Natural killer cell treated with Interleukin-12 subunit alpha and Interleukin-12 subunit beta and Interleukin-15 and Interleukin-18, amount 100 ng/mL, for 72 hours (primary cell): ENCODE measurements at regions not wholly inside any gene's neighbourhood (a gene's known extent, or its start where the extent isn't known, plus 50 kb on each side); places are given as distances from the start of the nearest gene placed in this dataset.
"Not testable (repeated sequence)": the region's sequence is repeated elsewhere in the genome, so short reads cannot be mapped to it uniquely, and the experiment has no call there.

ENCODE experiments used
- ATAC-seq, 2 donors: fragments of 150-1000 bp; cut with Tn5 transposase in 1 of 2; sonication (Bioruptor Pico), chemical (Tn5 transposase) in 1 of 2; 2 replicates each; pipeline ENCODE4 v1.10.0; 2021
- DNase-seq: peaks from one replicate; pipeline ENCODE4 v3.0.0; 2022; ENCODE audit warnings: low spot score
- H3K27ac Mint-ChIP-seq, 2 donors: 1 replicate in 1 of 2; 2 replicates in 1 of 2; pipeline ENCODE4 v1.8.0; 2022; ENCODE audit warnings: mixed read lengths in 2 of 2, mild to moderate bottlenecking in 1 of 2, moderate library complexity in 1 of 2
- H3K27me3 Mint-ChIP-seq, 2 donors: 1 replicate in 1 of 2; 2 replicates in 1 of 2; pipeline ENCODE4 v1.8.0; 2022; ENCODE audit warnings: mixed read lengths in 2 of 2
- H3K36me3 Mint-ChIP-seq: one replicate; pipeline ENCODE4 v1.8.0; 2022; ENCODE audit warnings: mixed read lengths
- H3K4me1 Mint-ChIP-seq, 2 donors: 1 replicate in 1 of 2; 2 replicates in 1 of 2; pipeline ENCODE4 v1.8.0; 2022; ENCODE audit warnings: low read depth in 2 of 2, mixed read lengths in 2 of 2, mild to moderate bottlenecking in 1 of 2
- H3K4me3 Mint-ChIP-seq: one replicate; pipeline ENCODE4 v1.8.0; 2022; ENCODE audit warnings: mixed read lengths
- H3K9me3 Mint-ChIP-seq: 2 replicates; pipeline ENCODE4 v1.8.0; 2022; ENCODE audit warnings: mixed read lengths

DNA sequence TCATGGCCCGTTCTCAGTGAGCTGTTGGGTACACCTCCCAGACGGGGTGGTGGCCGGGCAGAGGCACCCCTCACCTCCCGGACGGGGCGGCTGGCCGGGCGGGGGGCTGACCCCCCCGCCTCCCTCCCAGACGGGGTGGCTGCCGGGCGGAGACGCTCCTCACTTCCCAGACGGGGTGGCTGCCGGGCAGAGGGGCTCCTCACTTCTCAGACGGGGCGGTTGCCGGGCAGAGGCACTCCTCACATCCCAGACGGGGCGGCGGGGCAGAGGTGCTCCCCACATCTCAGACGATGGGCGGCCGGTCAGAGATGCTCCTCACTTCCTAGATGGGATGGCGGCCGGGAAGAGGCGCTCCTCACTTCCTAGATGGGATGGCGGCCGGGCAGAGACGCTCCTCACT lies 129.7 kb upstream of the DAAM1 start:
- not testable (repeated sequence) for ATAC-seq, H3K4me1 Mint-ChIP-seq, H3K4me3 Mint-ChIP-seq, H3K27me3 Mint-ChIP-seq, H3K27ac Mint-ChIP-seq, DNase-seq, H3K9me3 Mint-ChIP-seq, H3K36me3 Mint-ChIP-seq

DNA sequence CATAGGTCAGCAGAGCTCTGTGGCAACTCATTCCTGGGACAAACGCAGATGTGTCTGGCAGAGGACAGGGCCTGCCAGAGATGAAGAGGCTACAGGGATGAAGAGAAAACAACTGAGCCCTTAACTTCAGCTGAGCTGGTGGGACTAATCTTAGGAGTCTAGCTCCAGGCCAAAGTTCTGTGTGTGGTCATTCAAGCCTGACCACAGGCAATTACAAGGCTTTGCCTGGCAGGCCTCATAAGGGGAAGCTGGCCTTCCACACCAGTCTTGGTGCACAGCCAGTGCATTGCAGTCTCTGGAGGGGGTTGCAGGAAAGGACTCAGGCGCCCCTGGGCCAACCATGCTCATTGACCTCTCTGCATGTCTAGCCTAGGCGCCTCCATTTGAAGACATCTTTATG lies 127.6 kb upstream of the DAAM1 start:
- H3K27ac Mint-ChIP-seq: no peak overlapping the region
- DNase-seq (no peak), ATAC-seq (peak in 1 of 2 donors; percentile 15)
- no peaks in the 10 kb centered on the region for H3K4me1 Mint-ChIP-seq
- peaks cover 4% of the 10 kb centered on the region for H3K9me3 Mint-ChIP-seq
- no peak overlapping the region for H3K4me3 Mint-ChIP-seq
- peaks cover 0 to 2% of the 10 kb centered on the region in 2 donors for H3K27me3 Mint-ChIP-seq
- H3K36me3 Mint-ChIP-seq: no peaks in the 10 kb centered on the region

DNA sequence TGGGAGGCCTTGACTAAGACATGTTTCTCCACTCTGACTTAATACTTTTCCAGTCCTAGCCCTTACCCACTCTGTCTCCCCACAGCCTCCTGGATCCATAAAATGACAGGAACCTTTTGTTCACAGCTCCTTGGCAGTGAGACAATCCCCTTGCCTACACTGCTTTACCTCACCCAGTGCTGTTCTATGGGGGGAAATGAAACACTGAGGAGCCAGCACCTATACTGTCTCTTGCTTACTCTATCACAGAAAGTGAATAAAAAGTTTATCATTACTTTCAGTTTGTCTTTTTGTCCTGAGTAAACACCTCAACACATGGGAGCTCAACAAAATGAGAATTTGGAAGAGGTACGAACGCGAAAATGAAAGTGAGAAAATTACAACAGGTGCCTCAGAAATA lies 127.2 kb upstream of the DAAM1 start:
- no peak for ATAC-seq
- Mint-ChIP-seq H3K27ac (no peak overlapping the region), H3K9me3 (peaks cover 4% of the 10 kb centered on the region), H3K27me3 (peaks cover 0 to 2% of the 10 kb centered on the region in 2 donors), H3K36me3 (no peaks in the 10 kb centered on the region), H3K4me3 (no peak overlapping the region), H3K4me1 (no peaks in the 10 kb centered on the region)
- DNase-seq: no peak

DNA sequence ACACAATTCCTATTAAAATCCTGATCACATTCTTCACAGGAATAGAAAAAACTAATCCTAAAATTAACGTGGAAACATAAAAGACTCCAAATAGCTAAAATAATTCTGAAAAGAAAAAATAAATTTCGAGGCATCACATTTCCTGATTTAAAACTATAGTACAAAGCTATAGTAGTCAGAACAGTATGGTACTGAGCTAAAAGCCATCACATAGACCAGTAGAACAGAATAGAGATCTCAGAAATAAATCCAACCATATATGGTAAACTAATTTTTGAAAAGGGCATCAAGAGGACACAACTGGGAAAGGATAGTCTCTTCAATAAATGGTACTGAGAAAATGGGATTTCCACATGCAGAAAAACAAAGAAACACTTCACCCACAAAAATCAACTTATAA lies 125.2 kb upstream of the DAAM1 start:
- H3K4me3 Mint-ChIP-seq: no peak overlapping the region
- H3K27ac Mint-ChIP-seq: no peak overlapping the region
- H3K4me1 Mint-ChIP-seq: no peaks in the 10 kb centered on the region
- ATAC-seq: no peak
- peaks cover 0 to 2% of the 10 kb centered on the region in 2 donors for H3K27me3 Mint-ChIP-seq
- no peaks in the 10 kb centered on the region for H3K36me3 Mint-ChIP-seq
- H3K9me3 Mint-ChIP-seq: peaks cover 4% of the 10 kb centered on the region
- no peak for DNase-seq

DNA sequence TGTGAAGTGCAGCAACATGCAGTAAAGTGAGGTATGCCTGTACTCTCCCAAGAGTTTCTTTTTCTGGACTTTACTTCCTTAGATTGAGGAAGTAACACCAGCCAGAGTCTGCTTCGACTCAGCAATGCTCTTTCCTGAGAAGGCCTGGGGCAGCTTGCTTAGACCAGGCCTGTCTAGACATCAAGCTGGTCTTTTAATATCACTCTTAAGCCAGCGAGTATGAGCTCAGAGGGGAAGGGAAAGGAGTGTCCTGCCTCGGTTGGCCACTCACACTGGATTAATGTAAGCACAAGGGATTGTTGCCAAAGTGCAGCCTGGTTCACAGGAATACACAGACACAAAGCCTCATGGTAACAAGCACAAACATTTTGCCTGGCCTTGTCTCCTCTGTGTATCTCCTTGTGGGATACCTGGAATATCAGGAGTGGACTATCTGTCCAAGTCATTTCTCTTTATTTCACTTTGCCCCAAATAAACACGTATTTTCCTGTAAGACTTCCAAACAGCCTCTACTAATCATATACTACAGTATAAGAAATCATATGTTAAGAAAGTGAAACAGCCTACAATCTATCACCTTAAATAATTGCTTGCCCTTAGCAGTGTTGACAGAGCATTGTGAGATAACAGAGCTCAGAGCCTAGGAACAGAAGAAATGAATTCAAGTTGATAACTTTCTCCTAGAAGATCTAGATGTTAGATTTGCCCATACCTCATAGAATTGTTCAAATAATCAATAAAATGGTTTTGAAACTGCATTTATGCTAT lies 121.2 kb upstream of the DAAM1 start:
- H3K36me3 Mint-ChIP-seq: no peaks in the 10 kb centered on the region
- peaks cover 2 to 15% of the 10 kb centered on the region in 2 donors for H3K27me3 Mint-ChIP-seq

DNA sequence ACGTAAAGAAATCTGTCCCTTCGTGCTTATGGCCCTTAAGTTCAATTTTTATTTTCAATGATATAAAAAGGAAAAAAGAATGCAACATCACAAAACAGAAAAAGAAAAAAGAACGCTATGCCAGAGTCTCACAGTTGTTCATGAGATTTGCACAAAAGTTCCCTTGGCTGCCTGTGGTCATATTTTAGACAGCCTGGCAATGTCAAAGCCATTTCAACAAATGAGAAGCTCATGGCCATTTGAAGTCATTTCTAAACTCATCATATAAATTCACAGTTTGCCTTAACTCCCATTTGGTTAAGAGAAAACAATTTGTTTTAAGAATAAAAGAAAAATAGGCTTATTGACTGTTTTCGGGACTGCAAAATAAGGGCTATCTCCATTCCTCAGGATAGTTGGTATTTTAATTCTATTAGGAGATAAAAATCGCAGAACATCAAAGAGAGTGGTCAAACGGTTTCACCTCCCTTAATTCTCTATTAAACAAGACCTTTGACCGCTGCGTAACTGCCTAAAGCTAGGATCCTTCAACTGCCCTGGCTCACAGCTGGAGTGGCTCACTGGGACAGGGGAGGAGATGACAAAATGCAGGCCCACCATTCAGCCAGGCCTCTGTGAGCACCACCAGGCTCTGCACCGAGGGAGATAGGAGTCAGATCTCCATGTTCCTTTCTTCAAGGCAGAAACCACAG lies 119.2 kb upstream of the DAAM1 start:
- ATAC-seq: no peak
- Mint-ChIP-seq H3K4me3 (no peak overlapping the region), H3K4me1 (no peaks in the 10 kb centered on the region), H3K27ac (no peak overlapping the region), H3K9me3 (no peaks in the 10 kb centered on the region), H3K36me3 (no peaks in the 10 kb centered on the region), H3K27me3 (peaks cover 2 to 15% of the 10 kb centered on the region in 2 donors)
- DNase-seq: no peak

More for the DNA sequence above, 121.2 kb upstream of the DAAM1 start:
- H3K9me3 Mint-ChIP-seq: peaks cover 4% of the 10 kb centered on the region
- H3K4me1 Mint-ChIP-seq: no peaks in the 10 kb centered on the region
- ATAC-seq (no peak), DNase-seq (no peak)
- H3K4me3 Mint-ChIP-seq: no peak overlapping the region
- no peak overlapping the region for H3K27ac Mint-ChIP-seq

DNA sequence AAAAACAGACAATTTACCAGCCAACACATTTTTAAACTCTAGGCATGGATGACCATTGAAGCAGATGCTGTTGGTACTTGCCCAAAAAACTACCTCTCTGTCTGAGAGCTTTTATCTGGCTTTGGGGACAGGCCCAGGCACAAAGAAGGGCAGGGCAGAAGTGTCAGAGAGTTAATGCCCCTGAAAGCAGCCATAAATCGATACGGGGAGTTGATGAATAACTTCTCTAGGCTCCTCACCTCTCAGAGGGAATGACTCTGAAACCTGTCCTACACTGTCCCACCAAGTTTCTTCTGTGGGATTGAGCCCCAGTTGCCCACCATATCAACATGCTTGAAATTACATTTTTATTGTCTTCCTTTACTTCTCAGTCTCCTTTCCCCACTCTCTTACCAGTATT lies 113.0 kb upstream of the DAAM1 start:
- Mint-ChIP-seq H3K4me3 (no peak overlapping the region), H3K27ac (no peak overlapping the region), H3K4me1 (no peaks in the 10 kb centered on the region), H3K36me3 (no peaks in the 10 kb centered on the region), H3K27me3 (peaks cover 3 to 30% of the 10 kb centered on the region in 2 donors), H3K9me3 (no peaks in the 10 kb centered on the region)
- DNase-seq (no peak), ATAC-seq (no peak)

DNA sequence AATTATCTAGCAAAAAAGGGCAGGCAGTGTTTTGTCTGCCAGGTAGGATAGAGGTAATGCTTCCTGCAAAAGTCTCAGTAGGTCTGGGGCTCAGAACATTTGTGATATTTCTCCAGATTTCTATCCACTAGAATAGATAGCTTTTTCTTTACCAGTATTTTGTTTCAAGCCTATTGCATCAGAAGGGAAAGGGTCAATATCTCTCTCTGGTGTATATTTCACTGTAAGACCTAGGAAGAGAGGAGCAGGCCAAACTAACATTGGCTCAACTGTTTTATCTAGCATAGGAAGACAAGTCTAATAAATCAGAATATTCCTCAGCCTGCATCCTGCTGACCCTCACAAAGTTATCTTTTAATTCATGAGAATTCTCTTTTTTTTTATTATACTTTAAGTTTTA lies 106.7 kb upstream of the DAAM1 start:
- Mint-ChIP-seq H3K27ac (no peak overlapping the region), H3K4me1 (no peaks in the 10 kb centered on the region), H3K27me3 (peaks cover 8 to 17% of the 10 kb centered on the region in 2 donors), H3K4me3 (no peak overlapping the region), H3K9me3 (no peaks in the 10 kb centered on the region), H3K36me3 (no peaks in the 10 kb centered on the region)
- DNase-seq (no peak), ATAC-seq (no peak)

DNA sequence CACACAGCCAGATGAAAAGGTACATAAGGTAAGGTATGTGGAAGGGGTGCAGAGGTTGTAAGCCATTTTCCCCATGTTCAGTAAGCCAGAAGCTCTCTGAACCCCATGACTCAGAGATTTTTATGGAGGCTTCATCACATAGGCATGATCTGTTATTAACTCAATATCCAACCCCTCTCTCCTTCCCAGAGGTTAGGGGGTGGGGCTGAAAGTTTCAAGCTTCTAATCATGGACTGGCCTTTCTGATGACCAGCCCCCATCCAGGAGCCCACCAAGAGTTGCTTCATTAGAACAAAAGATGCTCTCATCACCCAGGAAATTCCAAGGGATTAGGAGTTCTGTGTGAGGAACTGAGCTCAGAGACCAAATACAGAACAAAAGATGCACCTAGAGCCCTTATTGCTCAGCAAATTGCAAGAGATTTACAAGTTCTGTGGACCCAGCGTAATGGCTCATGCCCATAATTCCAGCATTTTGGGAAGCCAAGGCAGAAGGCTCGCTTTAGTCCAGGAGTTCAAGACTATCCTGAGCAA lies 103.2 kb upstream of the DAAM1 start:
- H3K27ac Mint-ChIP-seq: no peak overlapping the region
- no peaks in the 10 kb centered on the region for H3K4me1 Mint-ChIP-seq
- peaks cover 6 to 8% of the 10 kb centered on the region in 2 donors for H3K27me3 Mint-ChIP-seq
- no peaks in the 10 kb centered on the region for H3K9me3 Mint-ChIP-seq
- DNase-seq: no peak
- no peaks in the 10 kb centered on the region for H3K36me3 Mint-ChIP-seq
- ATAC-seq: no peak
- H3K4me3 Mint-ChIP-seq: no peak overlapping the region

DNA sequence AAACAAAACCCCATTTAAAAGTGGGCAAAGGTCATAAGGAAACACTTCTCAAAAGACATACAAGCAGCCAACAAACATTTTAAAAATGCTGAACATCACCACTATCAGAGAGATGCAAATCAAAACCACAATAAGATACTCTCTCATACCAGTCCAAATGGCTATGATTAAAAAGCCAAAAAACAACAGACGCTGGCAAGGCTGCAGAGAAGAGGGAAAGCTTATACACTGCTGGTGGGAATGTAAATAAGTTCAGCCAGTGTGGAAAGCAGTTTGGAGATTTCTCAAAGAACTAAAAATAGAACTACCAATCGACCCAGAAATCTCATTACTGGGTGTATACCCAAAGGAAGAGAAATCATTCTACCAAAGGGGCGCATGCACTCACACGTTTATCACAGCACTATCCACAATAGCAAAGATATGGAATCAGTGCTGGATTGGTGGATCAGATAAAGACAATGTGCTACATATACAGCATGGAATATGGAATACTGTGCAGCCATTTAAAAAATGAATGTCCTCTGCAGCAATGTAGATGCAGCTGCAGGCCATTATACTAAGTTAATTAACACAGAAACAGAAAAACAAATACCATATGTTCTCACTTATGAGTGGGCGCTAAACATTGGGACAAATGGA lies 102.1 kb upstream of the DAAM1 start:
- Mint-ChIP-seq H3K9me3 (no peaks in the 10 kb centered on the region), H3K4me3 (no peak overlapping the region), H3K27ac (no peak overlapping the region), H3K4me1 (no peaks in the 10 kb centered on the region), H3K27me3 (peaks cover 6 to 9% of the 10 kb centered on the region in 2 donors), H3K36me3 (no peaks in the 10 kb centered on the region)
- no peak for DNase-seq
- ATAC-seq: no peak

DNA sequence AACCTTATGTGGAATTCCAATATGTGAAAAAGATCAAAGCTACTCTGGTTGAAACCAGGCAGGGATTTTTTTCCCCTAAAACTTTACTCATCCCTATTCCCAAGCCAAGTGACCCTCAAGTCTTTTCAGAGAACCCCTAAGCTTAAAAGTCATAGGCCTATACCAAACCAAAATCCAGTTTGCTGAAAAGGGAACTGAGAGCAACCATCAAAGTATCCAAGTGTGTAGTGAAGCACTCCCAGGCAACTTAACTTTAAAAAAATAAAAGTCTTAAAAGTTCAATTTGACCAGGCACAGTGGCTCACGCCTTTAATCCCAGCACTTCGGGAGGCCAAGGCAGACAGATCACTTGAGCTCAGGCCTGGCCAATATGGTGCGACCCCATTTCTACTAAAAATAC lies 101.2 kb upstream of the DAAM1 start:
- no peak for DNase-seq
- no peak for ATAC-seq
- Mint-ChIP-seq H3K27ac (no peak overlapping the region), H3K9me3 (no peaks in the 10 kb centered on the region), H3K4me3 (no peak overlapping the region), H3K27me3 (peaks cover 6 to 17% of the 10 kb centered on the region in 2 donors), H3K36me3 (no peaks in the 10 kb centered on the region), H3K4me1 (no peaks in the 10 kb centered on the region)

DNA sequence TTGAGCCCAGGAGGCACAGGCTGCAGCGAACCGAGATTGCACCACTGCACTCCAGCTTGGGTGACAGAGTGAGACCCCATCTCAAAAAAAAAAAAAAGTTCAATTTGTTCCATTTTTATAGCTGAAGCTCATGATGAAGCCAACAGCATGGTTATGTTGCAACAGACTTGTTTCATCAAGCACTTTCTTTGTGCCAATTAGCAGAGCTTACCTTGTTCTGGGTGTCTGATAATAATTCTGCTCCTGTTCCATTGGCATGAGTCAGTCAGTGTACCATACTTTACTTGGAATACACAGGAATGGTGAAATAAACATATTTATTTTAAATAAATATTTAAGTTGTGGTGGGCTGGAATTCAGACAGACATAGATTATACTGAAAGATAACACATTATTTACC lies 100.8 kb upstream of the DAAM1 start:
- Mint-ChIP-seq H3K27ac (no peak overlapping the region), H3K27me3 (peaks cover 3 to 18% of the 10 kb centered on the region in 2 donors), H3K4me1 (no peaks in the 10 kb centered on the region), H3K36me3 (no peaks in the 10 kb centered on the region), H3K9me3 (no peaks in the 10 kb centered on the region), H3K4me3 (no peak overlapping the region)
- no peak for DNase-seq
- no peak for ATAC-seq

DNA sequence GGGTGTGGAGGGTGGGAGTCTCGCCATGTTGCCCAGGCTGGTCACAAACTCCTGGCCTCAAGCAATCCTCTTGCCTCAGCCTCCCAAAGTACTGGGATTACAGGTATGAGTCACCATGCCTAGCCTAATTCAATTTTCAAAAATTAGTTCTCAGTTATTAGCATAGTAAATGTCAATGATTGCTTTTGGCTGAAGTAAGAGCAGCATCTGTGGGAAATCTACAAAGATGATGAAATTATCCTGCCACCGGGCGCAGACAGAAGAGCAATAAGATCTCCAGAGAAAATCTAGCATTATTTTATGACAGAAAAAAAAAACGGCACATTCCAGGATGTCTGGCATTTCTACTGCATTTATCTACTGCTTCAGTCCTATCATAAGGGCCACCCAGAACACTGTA lies 97.9 kb upstream of the DAAM1 start:
- H3K27ac Mint-ChIP-seq: no peak overlapping the region
- H3K9me3 Mint-ChIP-seq: no peaks in the 10 kb centered on the region
- H3K27me3 Mint-ChIP-seq: peaks cover 7 to 22% of the 10 kb centered on the region in 2 donors
- H3K36me3 Mint-ChIP-seq: no peaks in the 10 kb centered on the region
- no peak overlapping the region for H3K4me3 Mint-ChIP-seq
- DNase-seq (no peak), ATAC-seq (no peak)
- no peaks in the 10 kb centered on the region for H3K4me1 Mint-ChIP-seq

DNA sequence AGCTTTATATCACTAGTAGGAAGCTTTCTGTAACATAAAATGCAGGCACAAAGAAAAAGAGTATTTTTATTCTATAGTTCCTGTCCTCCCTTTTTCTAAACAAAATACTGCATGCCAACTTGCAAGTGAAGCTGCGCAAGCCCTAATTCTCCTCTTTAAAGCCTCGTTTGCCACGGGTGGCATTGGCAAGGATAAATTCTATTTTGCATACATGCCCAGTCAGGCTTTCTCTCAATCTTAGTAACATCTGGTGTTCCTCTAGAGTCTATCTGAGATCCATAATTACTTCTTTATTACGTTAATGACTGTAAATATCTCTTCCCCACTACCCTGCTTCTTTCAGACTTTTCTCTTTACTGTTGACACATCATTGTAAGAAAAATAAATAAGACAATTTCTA lies 97.1 kb upstream of the DAAM1 start:
- no peak overlapping the region for H3K27ac Mint-ChIP-seq
- H3K4me1 Mint-ChIP-seq: no peaks in the 10 kb centered on the region
- H3K36me3 Mint-ChIP-seq: no peaks in the 10 kb centered on the region
- DNase-seq: no peak
- no peaks in the 10 kb centered on the region for H3K9me3 Mint-ChIP-seq
- no peak overlapping the region for H3K4me3 Mint-ChIP-seq
- no peak for ATAC-seq
- H3K27me3 Mint-ChIP-seq: peaks cover 7 to 22% of the 10 kb centered on the region in 2 donors
